Nephron (organoid): ENCODE measurements at regions not wholly inside any gene's neighbourhood (a gene's known extent, or its start where the extent isn't known, plus 50 kb on each side); places are given as distances from the start of the nearest gene placed in this dataset.
A peak's percentile ranks its signal among the peaks of the same experiment; 100 is the strongest.

Experiments used
- H3K27ac Mint-ChIP-seq, 3 experiments: 2 replicates each; pipeline ENCODE4 v1.8.0; 2020; ENCODE audit warnings: mixed read lengths in 3 of 3, mild to moderate bottlenecking in 2 of 3, moderate library complexity in 1 of 3
- H3K27me3 Mint-ChIP-seq: 2 replicates; pipeline ENCODE4 v1.8.0; 2021; ENCODE audit warnings: low read depth, mild to moderate bottlenecking, moderate library complexity, mixed read lengths
- H3K36me3 Mint-ChIP-seq: 2 replicates; pipeline ENCODE4 v1.8.0; 2020; ENCODE audit warnings: low read depth, mixed read lengths
- H3K4me1 Mint-ChIP-seq: 2 replicates; pipeline ENCODE4 v1.8.0; 2020; ENCODE audit warnings: mixed read lengths
- H3K4me3 Mint-ChIP-seq, 3 experiments: 2 replicates each; pipeline ENCODE4 v1.8.0; 2020; ENCODE audit warnings: mild to moderate bottlenecking in 3 of 3, mixed read lengths in 3 of 3, moderate library complexity in 2 of 3
- H3K9me3 Mint-ChIP-seq: 2 replicates; pipeline ENCODE4 v1.8.0; 2020; ENCODE audit warnings: mixed read lengths
- CTCF ChIP-seq, 3 experiments: fragments of 200-600 bp; sonication (generic); IDR thresholded peaks; one replicate each; pipeline ENCODE4 v1.5.0; 2021; ENCODE audit warnings: antibody characterized with exemption in 3 of 3; ENCODE audit not compliant: unreplicated experiment in 3 of 3

- Mint-ChIP-seq H3K36me3 (no peaks in the 10 kb centered on the region), H3K4me3 (no peak overlapping the region), H3K27me3 (no peaks in the 10 kb centered on the region), H3K9me3 (no peaks in the 10 kb centered on the region), H3K27ac (no peak overlapping the region), H3K4me1 (no peaks in the 10 kb centered on the region)
- no peak for TF ChIP-seq CTCF (IDR thresholded peaks at IDR 0.05; ENCODE audit: unreplicated experiment in 3 of 3)
Measured at GRCh38 chr2:64716569-64716968, 62.9 kb upstream of the SERTAD2 start.

GRCh38 chr2:64718250-64718885 is 64.7 kb upstream of the SERTAD2 start:
- Mint-ChIP-seq H3K27ac (no peak overlapping the region), H3K4me3 (no peak overlapping the region), H3K36me3 (no peaks in the 10 kb centered on the region), H3K27me3 (no peaks in the 10 kb centered on the region), H3K4me1 (no peaks in the 10 kb centered on the region), H3K9me3 (no peaks in the 10 kb centered on the region)
- TF ChIP-seq CTCF (IDR thresholded peaks at IDR 0.05; ENCODE audit: unreplicated experiment in 3 of 3): no peak

DNA sequence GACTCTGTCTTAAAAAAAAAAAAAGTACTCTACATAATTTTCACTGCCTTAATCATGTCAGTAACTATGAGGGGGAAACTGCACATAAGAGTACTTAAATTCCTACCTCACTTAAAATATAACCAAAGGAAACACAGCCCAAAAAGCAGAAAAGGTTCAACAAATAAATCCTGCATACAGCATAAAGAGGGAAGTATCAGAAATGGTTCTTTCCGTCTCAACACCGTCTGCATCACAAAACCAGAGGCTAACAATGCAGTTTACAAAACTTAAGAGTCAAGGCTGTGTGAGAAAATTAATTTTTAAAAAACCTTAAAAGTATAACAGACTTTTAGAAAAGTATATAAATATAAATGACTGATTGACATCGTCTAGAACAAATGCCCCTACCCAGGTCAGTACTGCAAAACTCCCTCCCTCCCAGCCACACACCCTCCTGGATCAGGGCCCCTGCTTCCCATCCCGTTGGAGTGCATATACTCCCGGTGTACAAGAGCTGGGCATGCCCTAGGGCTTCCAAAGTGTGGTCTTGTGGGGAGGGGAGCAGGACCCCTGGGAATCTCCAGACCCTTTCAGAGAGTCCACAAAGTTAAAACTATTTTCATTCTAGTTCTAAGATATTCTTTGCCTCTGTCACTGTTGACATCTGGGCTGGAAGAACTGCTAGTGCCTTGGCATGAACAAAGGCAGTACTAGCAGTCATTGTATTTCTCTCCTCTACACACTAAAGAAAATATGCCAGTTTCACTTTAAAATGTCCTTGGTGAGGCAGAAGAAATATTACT is 67.0 kb upstream of the SERTAD2 start:
- no peak for TF ChIP-seq CTCF (IDR thresholded peaks at IDR 0.05; ENCODE audit: unreplicated experiment in 3 of 3)
- Mint-ChIP-seq H3K4me3 (no peak overlapping the region), H3K27ac (peak overlapping the region in 1 of 3 experiments; percentile 27), H3K4me1 (peaks cover 4% of the 10 kb centered on the region), H3K27me3 (no peaks in the 10 kb centered on the region), H3K9me3 (no peaks in the 10 kb centered on the region), H3K36me3 (no peaks in the 10 kb centered on the region)

GRCh38 chr2:64721320-64721623 is 67.6 kb upstream of the SERTAD2 start:
- no peaks in the 10 kb centered on the region for H3K27me3 Mint-ChIP-seq
- no peak overlapping the region for H3K4me3 Mint-ChIP-seq
- no peak for TF ChIP-seq CTCF (IDR thresholded peaks at IDR 0.05; ENCODE audit: unreplicated experiment in 3 of 3)
- peaks cover 4% of the 10 kb centered on the region for H3K4me1 Mint-ChIP-seq
- H3K9me3 Mint-ChIP-seq: no peaks in the 10 kb centered on the region
- peak overlapping the region in 1 of 3 experiments; percentile 27 for H3K27ac Mint-ChIP-seq
- H3K36me3 Mint-ChIP-seq: no peaks in the 10 kb centered on the region

DNA sequence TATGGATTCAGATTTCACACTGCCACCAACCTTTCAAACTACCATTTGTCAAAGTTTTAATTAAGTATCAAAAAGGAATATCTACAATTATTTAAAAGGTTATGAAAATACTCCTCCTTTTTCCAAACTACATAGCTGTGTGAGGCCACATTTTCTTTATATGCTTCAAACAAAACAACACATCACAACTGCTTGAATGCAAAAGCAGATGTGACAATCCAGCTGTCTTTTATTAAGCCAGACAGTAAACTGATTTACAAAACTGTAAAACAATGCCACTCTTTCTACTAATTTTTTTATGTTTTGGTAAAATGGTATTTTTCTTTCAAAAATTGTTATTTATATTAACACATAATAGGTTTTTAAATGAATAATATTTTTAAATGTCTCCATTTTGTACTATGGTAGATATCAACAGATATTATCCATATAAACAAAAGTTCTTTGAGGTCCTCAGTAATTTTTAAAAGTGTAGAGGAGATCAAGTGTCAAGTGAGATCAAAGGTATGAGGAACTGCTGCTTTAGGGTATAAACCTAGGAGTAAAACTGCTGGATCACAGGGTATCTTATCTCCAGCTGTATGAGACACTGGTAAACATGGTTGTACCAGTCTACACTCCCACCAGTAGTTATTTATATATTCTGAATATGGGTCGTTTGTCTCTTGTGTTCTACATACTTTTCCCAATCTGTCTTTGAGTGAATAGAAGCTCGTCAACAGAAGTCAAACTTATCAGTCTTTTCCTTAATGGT is 68.8 kb upstream of the SERTAD2 start:
- Mint-ChIP-seq H3K36me3 (no peaks in the 10 kb centered on the region), H3K4me3 (no peak overlapping the region), H3K4me1 (peaks cover 10% of the 10 kb centered on the region), H3K9me3 (no peaks in the 10 kb centered on the region), H3K27ac (no peak overlapping the region), H3K27me3 (no peaks in the 10 kb centered on the region)
- no peak for TF ChIP-seq CTCF (IDR thresholded peaks at IDR 0.05; ENCODE audit: unreplicated experiment in 3 of 3)
